ENCODE measurements at regions not wholly inside any gene's neighbourhood (a gene's known extent, or its start where the extent isn't known, plus 50 kb on each side); places are given as distances from the start of the nearest gene placed in this dataset.

DNA sequence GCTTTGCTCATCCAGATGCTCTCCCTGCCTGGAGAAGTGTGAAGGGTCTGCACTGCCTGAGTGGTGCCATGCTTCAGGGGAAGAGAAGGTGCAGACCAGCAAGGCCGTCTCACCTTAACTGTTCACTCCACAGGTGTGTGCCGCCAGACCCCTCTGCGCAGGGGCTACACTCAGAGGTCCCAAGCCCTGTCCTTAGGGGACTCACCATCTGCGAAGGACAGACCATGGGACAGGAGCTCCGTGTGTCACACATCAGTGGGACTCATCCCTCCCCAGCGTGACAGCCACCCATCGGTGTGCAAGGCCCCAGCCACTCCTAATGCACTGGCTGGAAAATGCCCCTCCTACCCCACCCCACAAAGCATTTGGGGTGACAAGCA lies 142.9 kb downstream of the OLFM1 start:
- H3K36me3 ChIP-seq (ENCODE audit: insufficient read depth, low read length) = no peaks in the 10 kb centered on the region
- peaks cover 11% of the 10 kb centered on the region; the same call in 1 of the 2 replicates for H3K9me3 ChIP-seq (ENCODE audit: low read depth, low read length)
- TF ChIP-seq FOXP2 (optimal IDR thresholded peaks at IDR 0.05; ENCODE audit: control extremely low read depth, extremely low read length, insufficient read depth) (no peak), POLR2AphosphoS5 (IDR thresholded peaks at IDR 0.05; ENCODE audit: borderline replicate concordance, low read depth, low read length) (no peak), EZH2 (IDR thresholded peaks at IDR 0.05) (no peak)
- no peak for DNase-seq (ENCODE audit: low read depth, low spot score)
- no peak overlapping the region for H3K9ac ChIP-seq (ENCODE audit: insufficient read length)
- peak overlapping the region; percentile 84 for H3K27ac ChIP-seq
- peak overlapping the region; percentile 53; the same call in 1 of the 2 replicates for H3K4me3 ChIP-seq

GRCh38 chr9:135230817-135231520 lies 143.5 kb downstream of the OLFM1 start:
- no peaks in the 10 kb centered on the region for H3K36me3 ChIP-seq (ENCODE audit: insufficient read depth, low read length)
- H3K27ac ChIP-seq = peak overlapping the region; percentile 84
- H3K9ac ChIP-seq (ENCODE audit: insufficient read length) = peak overlapping the region; percentile 52
- DNase-seq (ENCODE audit: low read depth, low spot score) = peak; percentile 75
- peaks cover 11% of the 10 kb centered on the region; the same call in 1 of the 2 replicates for H3K9me3 ChIP-seq (ENCODE audit: low read depth, low read length)
- TF ChIP-seq EZH2 (IDR thresholded peaks at IDR 0.05) = no peak
- peak; percentile 47; the same call in 1 of the 2 replicates for TF ChIP-seq POLR2AphosphoS5 (IDR thresholded peaks at IDR 0.05; ENCODE audit: borderline replicate concordance, low read depth, low read length)
- TF ChIP-seq FOXP2 (optimal IDR thresholded peaks at IDR 0.05; ENCODE audit: control extremely low read depth, extremely low read length, insufficient read depth) = peak; percentile 72
- H3K4me3 ChIP-seq = peak overlapping the region; percentile 53

DNA sequence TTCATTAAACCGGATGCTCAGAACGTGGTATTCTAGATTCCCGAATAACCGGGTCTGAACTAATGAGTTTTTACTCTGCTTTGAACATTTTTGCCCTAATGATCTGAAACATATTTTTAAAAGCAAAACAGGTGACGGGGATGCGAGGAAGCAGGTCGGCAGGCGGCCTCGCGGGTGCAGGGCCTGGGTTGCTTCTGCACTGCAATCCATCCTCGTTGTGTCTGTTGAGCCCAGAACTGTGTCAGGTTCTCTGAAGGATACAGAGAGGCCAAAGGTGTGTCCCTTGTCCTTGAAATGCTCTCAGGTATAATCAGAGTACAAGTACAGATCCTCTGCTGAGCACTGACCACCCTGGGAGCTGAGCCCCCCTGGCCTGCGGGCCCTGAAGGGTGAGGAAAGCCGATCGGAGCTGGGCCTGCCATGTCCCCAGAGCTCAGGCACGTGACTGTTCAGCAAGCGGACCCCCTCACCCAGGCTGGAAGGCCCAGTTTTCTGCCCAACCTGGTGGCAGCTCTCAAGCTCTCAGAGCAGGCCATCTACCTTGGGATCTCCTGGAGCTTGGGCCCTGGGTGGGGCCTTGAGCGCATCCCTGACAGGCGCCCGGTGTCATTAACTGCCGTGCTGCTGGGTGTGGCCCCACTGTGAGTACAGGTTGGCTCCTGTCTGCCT lies 151.8 kb downstream of the OLFM1 start:
- Histone ChIP-seq H3K36me3 (ENCODE audit: insufficient read depth, low read length) (no peaks in the 10 kb centered on the region), H3K4me3 (no peak overlapping the region), H3K27ac (no peak overlapping the region), H3K9ac (ENCODE audit: insufficient read length) (no peak overlapping the region), H3K9me3 (ENCODE audit: low read depth, low read length) (peaks cover 3% of the 10 kb centered on the region; the same call in 1 of the 2 replicates)
- TF ChIP-seq EZH2 (IDR thresholded peaks at IDR 0.05) = no peak
- TF ChIP-seq POLR2AphosphoS5 (IDR thresholded peaks at IDR 0.05; ENCODE audit: borderline replicate concordance, low read depth, low read length) = no peak
- no peak for TF ChIP-seq FOXP2 (optimal IDR thresholded peaks at IDR 0.05; ENCODE audit: control extremely low read depth, extremely low read length, insufficient read depth)
- DNase-seq (ENCODE audit: low read depth, low spot score) = no peak

- Histone ChIP-seq H3K9ac (ENCODE audit: insufficient read length) (no peak overlapping the region), H3K9me3 (ENCODE audit: low read depth, low read length) (no peaks in the 10 kb centered on the region), H3K27ac (no peak overlapping the region), H3K4me3 (no peak overlapping the region), H3K36me3 (ENCODE audit: insufficient read depth, low read length) (no peaks in the 10 kb centered on the region)
- no peak for DNase-seq (ENCODE audit: low read depth, low spot score)
- TF ChIP-seq EZH2 (IDR thresholded peaks at IDR 0.05) (no peak), POLR2AphosphoS5 (IDR thresholded peaks at IDR 0.05; ENCODE audit: borderline replicate concordance, low read depth, low read length) (no peak), FOXP2 (optimal IDR thresholded peaks at IDR 0.05; ENCODE audit: control extremely low read depth, extremely low read length, insufficient read depth) (no peak)
These were observed 152.3 kb downstream of the OLFM1 start for GRCh38 chr9:135239769-135240141.

GRCh38 chr9:135240222-135240621 lies 152.8 kb downstream of the OLFM1 start:
- no peak overlapping the region for H3K4me3 ChIP-seq
- H3K36me3 ChIP-seq (ENCODE audit: insufficient read depth, low read length) = no peaks in the 10 kb centered on the region
- TF ChIP-seq POLR2AphosphoS5 (IDR thresholded peaks at IDR 0.05; ENCODE audit: borderline replicate concordance, low read depth, low read length) (no peak), FOXP2 (optimal IDR thresholded peaks at IDR 0.05; ENCODE audit: control extremely low read depth, extremely low read length, insufficient read depth) (no peak), EZH2 (IDR thresholded peaks at IDR 0.05) (no peak)
- H3K27ac ChIP-seq = no peak overlapping the region
- no peak for DNase-seq (ENCODE audit: low read depth, low spot score)
- H3K9ac ChIP-seq (ENCODE audit: insufficient read length) = no peak overlapping the region
- H3K9me3 ChIP-seq (ENCODE audit: low read depth, low read length) = no peaks in the 10 kb centered on the region

DNA sequence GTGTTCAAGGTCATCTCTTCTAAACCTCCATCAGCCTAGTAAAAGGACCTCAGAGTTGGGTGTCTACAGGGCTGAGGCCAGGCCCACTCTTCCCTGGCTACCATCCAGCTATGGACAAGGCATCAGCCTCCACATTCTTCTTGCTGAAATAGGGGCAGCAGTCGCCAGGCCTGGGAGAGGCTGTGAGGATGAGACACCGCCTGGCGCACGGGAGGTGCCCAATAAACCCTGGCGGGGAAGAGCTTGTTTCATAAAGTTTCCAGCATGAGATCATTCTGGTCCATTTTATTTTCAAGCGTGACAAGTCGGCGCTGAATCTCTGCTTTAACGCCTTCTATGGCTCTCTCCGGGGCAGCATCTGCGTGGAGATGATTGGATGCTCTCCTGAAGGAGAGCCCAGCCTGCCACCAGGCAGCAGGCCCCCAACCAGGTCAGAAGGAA lies 153.4 kb downstream of the OLFM1 start:
- no peaks in the 10 kb centered on the region for H3K9me3 ChIP-seq (ENCODE audit: low read depth, low read length)
- DNase-seq (ENCODE audit: low read depth, low spot score) = no peak
- H3K27ac ChIP-seq = no peak overlapping the region
- H3K4me3 ChIP-seq = no peak overlapping the region
- TF ChIP-seq POLR2AphosphoS5 (IDR thresholded peaks at IDR 0.05; ENCODE audit: borderline replicate concordance, low read depth, low read length) (no peak), FOXP2 (optimal IDR thresholded peaks at IDR 0.05; ENCODE audit: control extremely low read depth, extremely low read length, insufficient read depth) (no peak), EZH2 (IDR thresholded peaks at IDR 0.05) (no peak)
- no peaks in the 10 kb centered on the region for H3K36me3 ChIP-seq (ENCODE audit: insufficient read depth, low read length)
- no peak overlapping the region for H3K9ac ChIP-seq (ENCODE audit: insufficient read length)

DNA sequence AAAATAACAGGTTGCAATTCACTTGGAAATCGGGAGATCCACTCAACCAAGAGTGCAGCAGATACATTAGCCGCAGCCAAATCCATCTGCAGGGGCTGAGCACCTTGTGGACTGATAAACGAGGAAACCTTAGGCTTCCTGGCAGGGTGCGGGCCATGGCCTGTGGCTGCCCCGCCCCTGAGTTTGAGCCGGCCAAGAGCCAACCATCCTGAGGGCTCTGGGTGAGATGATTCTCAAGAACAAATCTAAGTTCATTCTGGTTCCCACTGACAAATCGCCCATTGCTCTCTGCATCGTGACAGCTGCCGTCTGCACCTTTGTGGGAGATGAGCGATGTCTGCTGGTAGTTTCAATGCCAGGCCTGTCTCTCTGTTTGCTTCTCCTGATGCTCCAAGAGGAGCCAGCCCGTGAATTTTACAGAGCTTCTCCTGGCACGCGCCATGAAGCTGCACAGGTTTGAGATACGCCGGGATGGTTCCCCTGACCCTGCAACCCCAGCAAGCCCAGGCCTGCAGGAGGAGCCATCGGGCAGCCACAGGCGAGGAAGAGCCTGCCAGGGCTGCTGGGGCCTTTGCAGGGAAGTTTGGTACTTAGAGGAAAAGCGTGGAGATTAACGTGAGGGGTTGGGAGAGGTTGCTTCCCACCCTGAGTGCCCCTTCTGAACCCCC lies 154.0 kb downstream of the OLFM1 start:
- no peaks in the 10 kb centered on the region for H3K9me3 ChIP-seq (ENCODE audit: low read depth, low read length)
- H3K9ac ChIP-seq (ENCODE audit: insufficient read length) = no peak overlapping the region
- H3K36me3 ChIP-seq (ENCODE audit: insufficient read depth, low read length) = no peaks in the 10 kb centered on the region
- DNase-seq (ENCODE audit: low read depth, low spot score) = no peak
- TF ChIP-seq POLR2AphosphoS5 (IDR thresholded peaks at IDR 0.05; ENCODE audit: borderline replicate concordance, low read depth, low read length) (no peak), EZH2 (IDR thresholded peaks at IDR 0.05) (no peak), FOXP2 (optimal IDR thresholded peaks at IDR 0.05; ENCODE audit: control extremely low read depth, extremely low read length, insufficient read depth) (no peak)
- H3K27ac ChIP-seq = no peak overlapping the region
- H3K4me3 ChIP-seq = no peak overlapping the region

GRCh38 chr9:135242049-135242396 lies 154.6 kb downstream of the OLFM1 start:
- TF ChIP-seq FOXP2 (optimal IDR thresholded peaks at IDR 0.05; ENCODE audit: control extremely low read depth, extremely low read length, insufficient read depth) (no peak), EZH2 (IDR thresholded peaks at IDR 0.05) (no peak), POLR2AphosphoS5 (IDR thresholded peaks at IDR 0.05; ENCODE audit: borderline replicate concordance, low read depth, low read length) (no peak)
- Histone ChIP-seq H3K9me3 (ENCODE audit: low read depth, low read length) (no peaks in the 10 kb centered on the region), H3K27ac (no peak overlapping the region), H3K36me3 (ENCODE audit: insufficient read depth, low read length) (no peaks in the 10 kb centered on the region), H3K9ac (ENCODE audit: insufficient read length) (no peak overlapping the region), H3K4me3 (no peak overlapping the region)
- DNase-seq (ENCODE audit: low read depth, low spot score) = no peak

Measured in SK-N-MC (cell line).